Fibroblast of the conjunctiva (primary cell): ENCODE measurements at regions not wholly inside any gene's neighbourhood (a gene's known extent, or its start where the extent isn't known, plus 50 kb on each side); places are given as distances from the start of the nearest gene placed in this dataset.

Experiments
- DNase-seq: peaks from one replicate; pipeline ENCODE4 v3.0.0-alpha.2; 2010; ENCODE audit warnings: low read depth

GRCh38 chr15:36265422-36265821 is 314.0 kb upstream of the CDIN1 start:
- no peak for DNase-seq

GRCh38 chr15:36271048-36271447 is 308.4 kb upstream of the CDIN1 start:
- no peak for DNase-seq

- DNase-seq, result no peak
Observed at GRCh38 chr15:36275656-36276055, 303.8 kb upstream of the CDIN1 start.

- peak; percentile 14 for DNase-seq
Observed at GRCh38 chr15:36278219-36278618, 301.2 kb upstream of the CDIN1 start.

- no peak for DNase-seq
Observed at GRCh38 chr15:36282821-36283220, 296.6 kb upstream of the CDIN1 start.

DNA sequence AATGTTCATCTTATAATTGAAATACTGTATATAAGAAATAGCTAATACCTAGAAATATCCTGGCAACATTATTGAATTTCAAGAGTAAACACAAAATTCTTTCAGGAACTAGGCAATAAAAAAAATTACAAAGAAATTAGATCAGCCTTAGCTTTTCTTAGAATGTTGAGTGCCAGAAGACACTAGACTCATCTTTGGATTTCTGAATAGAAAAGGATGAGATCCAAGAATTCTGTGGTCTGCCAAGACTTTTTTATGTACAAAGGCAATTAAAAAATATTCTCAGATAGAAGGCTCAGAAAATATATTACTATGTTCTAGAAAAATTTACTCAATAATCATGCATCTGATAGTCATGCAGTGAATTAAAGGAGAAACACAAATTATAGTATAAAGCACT is 294.5 kb upstream of the CDIN1 start:
- DNase-seq, result no peak

DNA sequence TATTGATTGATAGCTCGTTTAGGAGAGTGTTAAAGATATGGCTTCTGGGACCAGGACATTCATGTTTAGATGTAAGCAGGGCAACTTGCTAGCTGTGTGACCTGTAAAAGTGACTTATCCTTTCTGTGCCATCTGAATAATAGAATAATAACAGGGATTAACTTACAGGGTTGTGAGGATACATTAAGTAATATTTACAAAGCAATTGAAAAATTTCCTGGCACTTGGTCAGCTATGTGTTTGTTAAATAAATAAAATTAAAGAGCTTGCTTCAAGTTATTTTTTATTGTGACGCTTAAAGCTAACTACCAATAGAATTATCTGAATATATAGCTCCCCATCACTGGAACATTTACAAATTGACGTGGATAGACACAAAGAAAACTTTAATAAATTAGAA is 287.9 kb upstream of the CDIN1 start:
- DNase-seq, result no peak

DNA sequence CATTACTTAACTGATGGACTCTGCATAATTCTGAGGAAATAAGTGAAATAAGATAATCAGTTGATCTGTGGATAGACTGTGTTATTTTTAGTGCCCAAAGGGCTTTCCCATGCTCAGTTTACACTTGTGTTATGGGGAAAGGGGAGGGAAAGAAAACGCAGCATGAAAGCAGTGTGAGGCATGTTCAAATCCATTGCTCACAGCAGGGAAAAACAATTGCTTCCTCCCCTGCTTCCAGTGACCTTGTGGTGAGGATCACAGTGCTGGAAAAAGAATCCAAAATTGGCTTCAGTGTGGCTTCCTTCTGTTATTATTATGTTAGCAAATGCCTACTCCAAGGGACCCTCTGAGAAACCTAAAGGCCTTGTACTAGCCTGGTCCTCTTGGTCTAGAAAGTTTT is 285.1 kb upstream of the CDIN1 start:
- no peak for DNase-seq

GRCh38 chr15:36301947-36302346 is 277.5 kb upstream of the CDIN1 start:
- no peak for DNase-seq

- DNase-seq, result no peak
Observed at GRCh38 chr15:36313021-36313420, 266.4 kb upstream of the CDIN1 start.

GRCh38 chr15:36313736-36314280 is 265.6 kb upstream of the CDIN1 start:
- DNase-seq, result no peak

DNA sequence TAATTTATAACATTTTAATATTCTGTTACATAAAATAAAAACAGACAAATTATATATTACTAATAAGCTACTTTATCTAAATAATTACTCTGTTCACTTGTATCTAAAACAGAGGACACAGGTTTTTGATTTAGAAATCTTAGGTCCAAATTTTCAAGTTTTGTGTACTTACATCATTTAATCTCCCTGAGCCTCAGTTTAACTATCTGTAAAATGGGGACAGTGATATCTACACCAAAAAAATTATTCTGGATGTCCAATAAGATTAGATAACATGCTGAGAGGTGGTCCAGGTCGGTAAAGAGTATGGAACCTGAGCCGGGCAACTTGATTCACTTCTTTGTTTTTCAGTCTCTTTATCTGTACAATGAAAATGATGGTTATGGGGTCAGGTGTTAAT is 263.8 kb upstream of the CDIN1 start:
- DNase-seq, result no peak

DNA sequence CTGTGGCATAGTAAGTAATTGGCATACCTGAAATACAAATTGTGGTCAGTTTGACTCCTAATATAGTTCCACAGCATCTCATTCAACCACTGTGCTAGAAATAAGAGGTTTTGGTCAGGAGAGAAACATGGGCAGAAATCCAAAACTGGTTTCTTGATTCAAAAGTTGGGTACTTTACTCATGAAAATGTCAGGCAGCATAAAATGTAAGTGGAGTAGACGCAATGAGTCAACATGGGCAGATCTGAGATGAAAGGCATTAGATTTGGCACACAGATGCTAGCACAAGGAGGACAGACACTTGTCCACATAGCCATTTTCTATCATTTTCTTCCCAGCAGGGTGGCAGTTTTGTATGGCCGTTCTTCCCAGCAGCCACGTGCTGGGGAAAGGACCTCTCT is 255.8 kb upstream of the CDIN1 start:
- no peak for DNase-seq

DNA sequence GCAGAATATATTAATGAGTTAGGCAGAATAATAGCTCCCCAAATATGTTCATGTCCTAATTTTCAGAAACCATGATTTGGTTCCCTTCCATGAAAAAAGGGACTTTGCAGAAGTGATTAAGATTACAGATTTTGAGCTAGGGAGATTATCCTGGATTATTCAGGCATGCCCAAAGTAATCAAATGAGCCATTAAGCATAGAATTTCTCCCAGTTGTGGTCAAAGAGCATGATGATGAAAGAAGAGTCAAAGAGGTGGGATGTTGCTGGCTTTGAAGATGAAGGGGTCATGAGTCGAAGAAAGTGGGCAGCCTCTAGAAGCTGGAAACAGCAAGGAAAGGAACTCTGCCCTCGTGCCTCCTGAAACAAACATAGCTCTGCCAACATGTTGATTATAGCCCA is 254.2 kb upstream of the CDIN1 start:
- no peak for DNase-seq

- DNase-seq, result no peak
Observed at GRCh38 chr15:36329592-36329991, 249.8 kb upstream of the CDIN1 start.

GRCh38 chr15:36330598-36330997 is 248.8 kb upstream of the CDIN1 start:
- DNase-seq, result no peak

DNA sequence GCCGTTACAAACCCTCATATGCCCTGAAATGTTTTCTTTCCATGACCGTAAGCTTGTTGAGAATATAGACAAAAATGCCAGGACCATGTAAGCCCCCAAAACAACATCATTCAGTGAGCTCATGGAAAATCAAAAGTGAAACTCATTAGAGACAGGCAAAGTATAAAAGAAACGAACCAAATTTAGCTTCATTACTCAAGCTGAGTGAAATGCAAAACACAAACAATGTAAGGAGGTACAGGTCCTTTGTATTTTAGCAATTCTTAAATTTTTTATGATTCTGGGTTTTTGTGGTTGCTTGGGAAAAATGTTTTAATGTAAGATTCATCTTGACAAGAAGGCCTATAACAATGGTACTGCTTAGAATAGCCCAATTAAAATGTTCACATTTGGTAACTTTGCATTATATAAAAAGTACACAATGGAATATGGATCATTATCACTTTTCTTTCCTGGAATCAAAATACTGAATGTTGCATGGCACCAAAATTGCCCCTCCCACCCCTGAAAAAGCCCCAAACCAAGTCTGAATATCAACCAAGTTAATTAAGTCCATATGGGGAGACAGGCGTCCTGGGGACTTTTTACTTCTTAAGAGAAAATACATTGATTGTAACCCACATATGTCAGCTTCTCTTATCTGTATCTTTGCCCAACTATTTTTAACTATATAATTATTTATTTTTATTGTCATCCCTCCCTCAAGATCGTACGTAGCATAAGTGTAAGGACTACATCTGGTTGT is 247.7 kb upstream of the CDIN1 start:
- peak; percentile 16 for DNase-seq

- DNase-seq, result peak; percentile 27
Observed at GRCh38 chr15:36332301-36332700, 247.1 kb upstream of the CDIN1 start.

DNA sequence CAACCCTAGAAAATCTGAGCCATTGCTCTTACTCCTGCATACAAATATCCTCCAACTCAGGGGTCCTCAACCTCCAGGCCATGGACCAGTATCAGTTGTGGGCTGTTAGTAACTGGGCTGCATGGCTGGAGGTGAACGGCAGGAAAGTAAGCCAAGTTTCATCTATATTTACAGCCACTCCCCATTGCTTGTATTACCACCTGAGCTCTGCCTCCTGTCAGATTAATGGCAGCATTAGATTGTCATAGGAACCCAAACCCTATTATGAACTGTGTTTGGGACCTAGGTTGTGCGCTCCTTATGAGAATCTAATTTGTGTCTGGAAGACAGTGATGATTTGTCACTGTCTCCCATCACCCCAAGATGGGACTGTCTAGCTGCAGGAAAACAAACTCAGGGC is 246.5 kb upstream of the CDIN1 start:
- DNase-seq, result no peak

DNA sequence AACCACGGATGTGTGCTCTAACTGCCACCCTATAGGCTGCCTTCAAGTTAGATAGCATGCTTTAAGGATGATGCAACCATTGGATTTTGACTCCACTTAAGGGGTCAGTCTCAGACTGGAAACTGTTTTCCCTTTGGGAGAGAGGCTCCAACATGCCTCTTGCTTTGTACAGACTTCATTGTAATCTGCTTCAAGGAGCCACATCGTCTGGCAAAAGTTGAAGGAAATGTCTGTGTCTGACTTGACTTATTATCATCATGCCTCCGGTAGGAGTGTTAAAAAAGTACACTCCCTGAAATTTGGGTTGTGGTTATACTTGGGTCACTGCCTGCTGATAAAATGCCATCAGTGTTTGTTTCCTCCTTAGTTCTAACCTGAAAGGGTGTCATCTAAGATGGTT is 245.4 kb upstream of the CDIN1 start:
- DNase-seq, result peak; percentile 29

DNA sequence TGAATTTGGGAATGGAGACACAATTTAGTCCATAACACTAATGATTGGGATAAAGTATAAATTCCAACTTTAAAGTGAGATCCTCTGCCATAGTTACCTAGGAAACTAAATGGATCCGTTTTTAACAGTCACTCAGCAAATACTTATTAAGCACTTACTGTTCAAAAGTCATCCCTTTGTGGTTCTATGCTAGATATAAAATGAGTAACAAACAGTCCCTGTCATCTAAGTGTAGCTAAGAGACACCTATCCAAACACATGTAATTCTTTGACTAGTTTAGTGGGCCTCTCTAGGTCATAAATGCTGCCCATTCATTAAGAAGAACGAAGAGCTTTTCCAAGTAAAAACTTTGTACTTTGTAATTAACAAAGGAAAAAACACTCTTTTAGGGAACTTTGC is 244.2 kb upstream of the CDIN1 start:
- no peak for DNase-seq

GRCh38 chr15:36335659-36336058 is 243.8 kb upstream of the CDIN1 start:
- DNase-seq, result no peak

GRCh38 chr15:36344887-36345286 is 234.5 kb upstream of the CDIN1 start:
- DNase-seq, result no peak

- no peak for DNase-seq
Observed at GRCh38 chr15:36347272-36347858, 232.1 kb upstream of the CDIN1 start.
